Omental fat pad (tissue), 3 donors: ENCODE measurements at regions not wholly inside any gene's neighbourhood (a gene's known extent, or its start where the extent isn't known, plus 50 kb on each side); places are given as distances from the start of the nearest gene placed in this dataset.

Source experiments
- ATAC-seq: fragments of 150-250 bp; one replicate; pipeline ENCODE4 v1.9.1; 2016; ENCODE audit warnings: mild to moderate bottlenecking, moderate library complexity; ENCODE audit not compliant: low FRiP score
- DNase-seq: peaks from one replicate; pipeline ENCODE4 v3.0.0-alpha.2; 2019; ENCODE audit warnings: low spot score
- CTCF ChIP-seq, 3 donors: fragments of 450-650 bp; IDR thresholded peaks; one replicate each; pipeline ENCODE4 v1.5.1; 2016 to 2017; ENCODE audit warnings: antibody characterized with exemption in 3 of 3, mild to moderate bottlenecking in 3 of 3, moderate library complexity in 2 of 3

GRCh38 chr18:27261769-27262549 lies 76.9 kb upstream of the CHST9 start:
- no peak for TF ChIP-seq CTCF (IDR thresholded peaks at IDR 0.05)
- ATAC-seq (no peak), DNase-seq (no peak)

GRCh38 chr18:27253571-27253970 lies 68.5 kb upstream of the CHST9 start:
- DNase-seq: no peak
- no peak for TF ChIP-seq CTCF (IDR thresholded peaks at IDR 0.05)
- ATAC-seq: no peak

- no peak for TF ChIP-seq CTCF (IDR thresholded peaks at IDR 0.05)
- DNase-seq: no peak
- no peak for ATAC-seq
Observed at GRCh38 chr18:27250471-27250870, 65.4 kb upstream of the CHST9 start.

GRCh38 chr18:27249933-27250332 lies 64.8 kb upstream of the CHST9 start:
- DNase-seq: no peak
- no peak for ATAC-seq
- no peak for TF ChIP-seq CTCF (IDR thresholded peaks at IDR 0.05)

GRCh38 chr18:27244259-27244658 lies 59.2 kb upstream of the CHST9 start:
- TF ChIP-seq CTCF (IDR thresholded peaks at IDR 0.05): no peak
- DNase-seq: no peak
- no peak for ATAC-seq

- ATAC-seq (no peak), DNase-seq (no peak)
- TF ChIP-seq CTCF (IDR thresholded peaks at IDR 0.05): no peak
Observed at GRCh38 chr18:27242392-27243047, 57.4 kb upstream of the CHST9 start.

- ATAC-seq (no peak), DNase-seq (no peak)
- no peak for TF ChIP-seq CTCF (IDR thresholded peaks at IDR 0.05)
Observed at GRCh38 chr18:27240383-27240782, 55.3 kb upstream of the CHST9 start.
